ENCODE measurements at regions not wholly inside any gene's neighbourhood (a gene's known extent, or its start where the extent isn't known, plus 50 kb on each side); places are given as distances from the start of the nearest gene placed in this dataset.
A peak's percentile ranks its signal among the peaks of the same experiment; 100 is the strongest.
"Not testable (repeated sequence)": the region's sequence is repeated elsewhere in the genome, so short reads cannot be mapped to it uniquely, and the experiment has no call there.

- not testable (repeated sequence) for H2BK5ac ChIP-seq (ENCODE audit: low read depth, low read length, poor library complexity, severe bottlenecking); H3K14ac ChIP-seq (ENCODE audit: low read length in 2 of 2); H4K8ac ChIP-seq (ENCODE audit: low read length); H3K36me3 ChIP-seq (ENCODE audit: control insufficient read depth in 1 of 2, insufficient read depth in 2 of 2, low read depth in 1 of 2, low read length in 2 of 2); H3K4me2 ChIP-seq (ENCODE audit: low read length, poor library complexity, severe bottlenecking); H3K23ac ChIP-seq (ENCODE audit: low read length in 2 of 2); H2AK5ac ChIP-seq (ENCODE audit: low read length, severe bottlenecking); H2BK12ac ChIP-seq (ENCODE audit: low read length in 2 of 2); H3K4ac ChIP-seq (ENCODE audit: low read depth in 1 of 2, low read length in 2 of 2); H3K79me1 ChIP-seq (replicated peaks; ENCODE audit: low read length, poor library complexity, severe bottlenecking); H3K27me3 ChIP-seq (ENCODE audit: control insufficient read depth in 1 of 2, insufficient read depth in 1 of 2, low read length in 2 of 2); DNase-seq; H2BK15ac ChIP-seq (ENCODE audit: low read depth, poor library complexity, severe bottlenecking); H3K18ac ChIP-seq (ENCODE audit: low read depth in 1 of 2, low read length in 2 of 2); H4K91ac ChIP-seq (ENCODE audit: low read length); H2AFZ ChIP-seq (ENCODE audit: low read depth, low read length); H2BK120ac ChIP-seq (ENCODE audit: low read depth, low read length); H3K4me1 ChIP-seq (ENCODE audit: control insufficient read depth, insufficient read depth, low read depth, low read length); H3K27ac ChIP-seq (ENCODE audit: low read length, poor library complexity, severe bottlenecking); H3K9ac ChIP-seq (ENCODE audit: low read length)
- 46% methylated on average over 4 of the region's 4 CpGs for WGBS
- Histone ChIP-seq H3K9me3 (ENCODE audit: control insufficient read depth, low read length) (peaks cover 53% of the 10 kb centered on the region), H3K4me3 (ENCODE audit: insufficient read depth in 1 of 2, low read depth in 1 of 2, low read length in 2 of 2) (peak overlapping the region in 1 of 2 experiments; percentile 12)
These were observed 104.5 kb upstream of the TPTE start for GRCh38 chr21:10416691-10417447.

- not testable (repeated sequence) for H3K36me3 ChIP-seq (ENCODE audit: control insufficient read depth in 1 of 2, insufficient read depth in 2 of 2, low read depth in 1 of 2, low read length in 2 of 2); H3K4me2 ChIP-seq (ENCODE audit: low read length, poor library complexity, severe bottlenecking); H2BK15ac ChIP-seq (ENCODE audit: low read depth, poor library complexity, severe bottlenecking); H2BK12ac ChIP-seq (ENCODE audit: low read length in 2 of 2); H4K8ac ChIP-seq (ENCODE audit: low read length); H2AFZ ChIP-seq (ENCODE audit: low read depth, low read length); DNase-seq; H3K4me1 ChIP-seq (ENCODE audit: control insufficient read depth, insufficient read depth, low read depth, low read length); H4K91ac ChIP-seq (ENCODE audit: low read length); H3K14ac ChIP-seq (ENCODE audit: low read length in 2 of 2); H2BK5ac ChIP-seq (ENCODE audit: low read depth, low read length, poor library complexity, severe bottlenecking); H2BK120ac ChIP-seq (ENCODE audit: low read depth, low read length); H3K4ac ChIP-seq (ENCODE audit: low read depth in 1 of 2, low read length in 2 of 2); H3K27ac ChIP-seq (ENCODE audit: low read length, poor library complexity, severe bottlenecking); H3K23ac ChIP-seq (ENCODE audit: low read length in 2 of 2); H2AK5ac ChIP-seq (ENCODE audit: low read length, severe bottlenecking); H3K9ac ChIP-seq (ENCODE audit: low read length); H3K18ac ChIP-seq (ENCODE audit: low read depth in 1 of 2, low read length in 2 of 2); H3K27me3 ChIP-seq (ENCODE audit: control insufficient read depth in 1 of 2, insufficient read depth in 1 of 2, low read length in 2 of 2); H3K4me3 ChIP-seq (ENCODE audit: insufficient read depth in 1 of 2, low read depth in 1 of 2, low read length in 2 of 2); H3K79me1 ChIP-seq (replicated peaks; ENCODE audit: low read length, poor library complexity, severe bottlenecking)
- WGBS = 75% methylated on average over 12 of the region's 12 CpGs
- peaks cover 53% of the 10 kb centered on the region for H3K9me3 ChIP-seq (ENCODE audit: control insufficient read depth, low read length)
These were observed 103.8 kb upstream of the TPTE start for GRCh38 chr21:10417551-10418002.

GRCh38 chr21:10418250-10419048, 102.9 kb upstream of the TPTE start:
- not testable (repeated sequence) for H3K4me2 ChIP-seq (ENCODE audit: low read length, poor library complexity, severe bottlenecking); H4K91ac ChIP-seq (ENCODE audit: low read length)

GRCh38 chr21:10421199-10421598, 100.2 kb upstream of the TPTE start:
- not testable (repeated sequence) for H2AK5ac ChIP-seq (ENCODE audit: low read length, severe bottlenecking); H3K4me3 ChIP-seq (ENCODE audit: insufficient read depth in 1 of 2, low read depth in 1 of 2, low read length in 2 of 2); H3K4me2 ChIP-seq (ENCODE audit: low read length, poor library complexity, severe bottlenecking); DNase-seq; H4K8ac ChIP-seq (ENCODE audit: low read length); H2BK120ac ChIP-seq (ENCODE audit: low read depth, low read length); H3K9ac ChIP-seq (ENCODE audit: low read length); H3K27ac ChIP-seq (ENCODE audit: low read length, poor library complexity, severe bottlenecking); H3K36me3 ChIP-seq (ENCODE audit: control insufficient read depth in 1 of 2, insufficient read depth in 2 of 2, low read depth in 1 of 2, low read length in 2 of 2); H2AFZ ChIP-seq (ENCODE audit: low read depth, low read length); H3K4me1 ChIP-seq (ENCODE audit: control insufficient read depth, insufficient read depth, low read depth, low read length); H3K18ac ChIP-seq (ENCODE audit: low read depth in 1 of 2, low read length in 2 of 2); H2BK5ac ChIP-seq (ENCODE audit: low read depth, low read length, poor library complexity, severe bottlenecking); H4K91ac ChIP-seq (ENCODE audit: low read length); H2BK12ac ChIP-seq (ENCODE audit: low read length in 2 of 2); H3K79me1 ChIP-seq (replicated peaks; ENCODE audit: low read length, poor library complexity, severe bottlenecking); H3K4ac ChIP-seq (ENCODE audit: low read depth in 1 of 2, low read length in 2 of 2); H3K23ac ChIP-seq (ENCODE audit: low read length in 2 of 2); H3K14ac ChIP-seq (ENCODE audit: low read length in 2 of 2); H2BK15ac ChIP-seq (ENCODE audit: low read depth, poor library complexity, severe bottlenecking); H3K27me3 ChIP-seq (ENCODE audit: control insufficient read depth in 1 of 2, insufficient read depth in 1 of 2, low read length in 2 of 2)
- WGBS = 69% methylated on average over 4 of the region's 4 CpGs
- peaks cover 54% of the 10 kb centered on the region for H3K9me3 ChIP-seq (ENCODE audit: control insufficient read depth, low read length)

More at GRCh38 chr21:10418250-10419048, 102.9 kb upstream of the TPTE start:
- not testable (repeated sequence) for H3K27ac ChIP-seq (ENCODE audit: low read length, poor library complexity, severe bottlenecking); H3K27me3 ChIP-seq (ENCODE audit: control insufficient read depth in 1 of 2, insufficient read depth in 1 of 2, low read length in 2 of 2); H3K9ac ChIP-seq (ENCODE audit: low read length); H4K8ac ChIP-seq (ENCODE audit: low read length); H2AK5ac ChIP-seq (ENCODE audit: low read length, severe bottlenecking); H2BK12ac ChIP-seq (ENCODE audit: low read length in 2 of 2); H3K23ac ChIP-seq (ENCODE audit: low read length in 2 of 2); DNase-seq; H2BK5ac ChIP-seq (ENCODE audit: low read depth, low read length, poor library complexity, severe bottlenecking); H3K4me3 ChIP-seq (ENCODE audit: insufficient read depth in 1 of 2, low read depth in 1 of 2, low read length in 2 of 2); H3K14ac ChIP-seq (ENCODE audit: low read length in 2 of 2); H2BK15ac ChIP-seq (ENCODE audit: low read depth, poor library complexity, severe bottlenecking); H2BK120ac ChIP-seq (ENCODE audit: low read depth, low read length); H3K18ac ChIP-seq (ENCODE audit: low read depth in 1 of 2, low read length in 2 of 2); H3K4ac ChIP-seq (ENCODE audit: low read depth in 1 of 2, low read length in 2 of 2); H2AFZ ChIP-seq (ENCODE audit: low read depth, low read length); H3K79me1 ChIP-seq (replicated peaks; ENCODE audit: low read length, poor library complexity, severe bottlenecking); H3K4me1 ChIP-seq (ENCODE audit: control insufficient read depth, insufficient read depth, low read depth, low read length); H3K36me3 ChIP-seq (ENCODE audit: control insufficient read depth in 1 of 2, insufficient read depth in 2 of 2, low read depth in 1 of 2, low read length in 2 of 2)
- peaks cover 50% of the 10 kb centered on the region for H3K9me3 ChIP-seq (ENCODE audit: control insufficient read depth, low read length)
- 69% methylated on average over 3 of the region's 4 CpGs for WGBS

Data from mesenchymal stem cell (in vitro differentiated cells and primary cell).